Hindlimb muscle (tissue), 1 donor: ENCODE measurements at regions not wholly inside any gene's neighbourhood (a gene's known extent, or its start where the extent isn't known, plus 50 kb on each side); places are given as distances from the start of the nearest gene placed in this dataset.
A peak's percentile ranks its signal among the peaks of the same experiment; 100 is the strongest.

Source experiments
- DNase-seq: peaks from one replicate; pipeline ENCODE4 v3.0.0-alpha.2; 2013

GRCh38 chr2:15868704-15869103 lies 71.6 kb upstream of the MYCN start:
- DNase-seq: no peak

- no peak for DNase-seq
Observed at GRCh38 chr2:15869396-15869795, 71.0 kb upstream of the MYCN start.

- DNase-seq: no peak
Observed at GRCh38 chr2:15869871-15870270, 70.5 kb upstream of the MYCN start.

- DNase-seq: no peak
Observed at GRCh38 chr2:15870565-15870964, 69.8 kb upstream of the MYCN start.

GRCh38 chr2:15871239-15871783 lies 69.0 kb upstream of the MYCN start:
- no peak for DNase-seq

GRCh38 chr2:15872854-15873253 lies 67.5 kb upstream of the MYCN start:
- no peak for DNase-seq

GRCh38 chr2:15874321-15874720 lies 66.0 kb upstream of the MYCN start:
- no peak for DNase-seq

GRCh38 chr2:15874854-15875804 lies 65.2 kb upstream of the MYCN start:
- DNase-seq: no peak

GRCh38 chr2:15875969-15876705 lies 64.2 kb upstream of the MYCN start:
- DNase-seq: no peak

- DNase-seq: no peak
Observed at GRCh38 chr2:15880226-15881119, 59.9 kb upstream of the MYCN start.

GRCh38 chr2:15881120-15881433 lies 59.3 kb upstream of the MYCN start:
- no peak for DNase-seq

GRCh38 chr2:15881676-15882075 lies 58.7 kb upstream of the MYCN start:
- DNase-seq: no peak

GRCh38 chr2:15882761-15883497 lies 57.4 kb upstream of the MYCN start:
- no peak for DNase-seq

- DNase-seq: no peak
Observed at GRCh38 chr2:15883684-15884083, 56.7 kb upstream of the MYCN start.

- DNase-seq: no peak
Observed at GRCh38 chr2:15884790-15885189, 55.6 kb upstream of the MYCN start.

- no peak for DNase-seq
Observed at GRCh38 chr2:15886231-15886630, 54.1 kb upstream of the MYCN start.

GRCh38 chr2:15889442-15890123 lies 50.8 kb upstream of the MYCN start:
- DNase-seq: peak; percentile 67

GRCh38 chr2:15890124-15890754 lies 50.1 kb upstream of the MYCN start:
- no peak for DNase-seq
